Suppressor macrophage treated with lipopolysaccharide for 4 hours (primary cell): ENCODE measurements at regions not wholly inside any gene's neighbourhood (a gene's known extent, or its start where the extent isn't known, plus 50 kb on each side); places are given as distances from the start of the nearest gene placed in this dataset.
"Not testable (repeated sequence)": the region's sequence is repeated elsewhere in the genome, so short reads cannot be mapped to it uniquely, and the experiment has no call there.

Source experiments
- DNase-seq: peaks from one replicate; pipeline ENCODE4 v3.0.0-alpha.2; 2020

DNA sequence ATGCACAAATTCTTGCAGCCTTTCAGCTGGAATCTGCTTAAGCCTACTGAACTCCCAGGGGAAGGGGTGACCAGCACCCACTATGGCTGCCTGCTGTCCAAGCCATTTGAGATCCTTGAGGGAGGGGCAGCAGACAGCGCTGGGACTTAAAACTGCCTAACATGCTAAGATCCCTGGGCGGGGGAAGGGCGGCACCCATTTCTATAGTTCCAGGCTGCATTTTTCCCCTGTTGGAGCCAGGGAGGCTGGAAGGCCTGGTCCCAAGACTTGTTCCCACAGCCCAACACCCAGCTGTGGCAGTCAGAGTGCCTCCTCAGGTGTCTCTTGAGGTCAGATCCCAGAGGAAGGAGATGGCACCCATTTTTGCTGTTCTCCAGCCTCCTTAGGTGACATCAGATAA is 1061.3 kb upstream of the COX7C start:
- DNase-seq = no peak

GRCh38 chr5:85576666-85577065 is 1041.1 kb upstream of the COX7C start:
- no peak for DNase-seq

DNA sequence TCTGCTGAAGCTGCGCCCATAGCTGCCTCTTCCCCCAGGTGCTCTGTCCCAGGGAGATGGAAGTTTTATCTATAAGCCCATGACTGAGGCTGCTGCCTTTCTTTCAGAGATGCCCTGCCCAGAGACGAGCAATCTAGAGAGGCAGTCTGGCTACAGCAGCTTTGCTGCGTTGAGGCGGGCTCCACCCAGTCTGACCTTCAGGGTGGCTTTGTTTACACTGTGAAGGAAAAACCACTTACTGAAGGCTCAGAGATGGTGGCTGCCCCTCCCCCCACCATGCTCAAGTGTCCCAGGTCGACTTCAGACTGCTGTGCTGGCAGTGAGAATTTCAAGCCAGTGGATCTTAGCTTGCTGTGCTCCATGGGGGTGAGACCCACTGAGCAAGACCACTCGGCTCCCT is 1029.9 kb upstream of the COX7C start:
- DNase-seq = not testable (repeated sequence)

- DNase-seq = not testable (repeated sequence)
These were observed 1029.5 kb upstream of the COX7C start for GRCh38 chr5:85588268-85588667.

DNA sequence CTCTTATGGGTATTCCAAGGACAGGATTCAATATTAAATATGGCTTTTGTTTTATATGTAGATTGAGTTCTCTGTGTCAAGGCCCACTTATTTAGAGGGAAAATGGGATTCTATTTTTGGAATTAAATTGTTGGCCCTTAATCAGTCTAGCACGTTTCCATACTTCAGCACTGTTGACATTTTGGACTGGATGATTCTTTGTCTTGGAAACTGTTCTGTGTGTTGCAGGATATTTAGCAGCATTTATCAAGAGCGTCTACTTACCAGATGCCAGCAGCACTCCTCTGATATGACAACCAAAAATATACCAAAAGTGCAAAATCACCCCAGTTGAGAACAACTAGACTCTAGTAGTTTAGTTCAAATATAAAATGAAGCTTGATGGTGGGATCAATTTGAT is 1027.0 kb upstream of the COX7C start:
- no peak for DNase-seq

DNA sequence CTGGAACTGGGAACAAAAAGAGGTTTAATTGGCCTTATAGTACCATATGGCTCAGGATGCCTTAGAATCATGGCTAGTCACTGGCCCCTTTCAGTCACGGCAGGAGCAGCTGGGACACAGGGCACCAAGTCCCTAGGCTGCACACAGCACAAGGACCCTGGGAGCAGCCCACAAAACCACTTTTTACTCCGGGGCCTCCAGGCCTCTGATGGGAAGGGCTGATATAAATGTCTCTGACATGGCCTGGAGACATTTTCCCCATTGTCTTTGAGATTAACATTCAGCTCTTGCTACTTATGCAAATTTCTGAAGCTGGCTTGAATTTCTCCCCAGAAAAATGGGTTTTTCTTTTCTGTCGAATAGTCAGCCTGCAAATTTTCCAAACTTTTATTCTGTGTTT is 1026.4 kb upstream of the COX7C start:
- DNase-seq = no peak

GRCh38 chr5:85602843-85603242 is 1014.9 kb upstream of the COX7C start:
- no peak for DNase-seq

DNA sequence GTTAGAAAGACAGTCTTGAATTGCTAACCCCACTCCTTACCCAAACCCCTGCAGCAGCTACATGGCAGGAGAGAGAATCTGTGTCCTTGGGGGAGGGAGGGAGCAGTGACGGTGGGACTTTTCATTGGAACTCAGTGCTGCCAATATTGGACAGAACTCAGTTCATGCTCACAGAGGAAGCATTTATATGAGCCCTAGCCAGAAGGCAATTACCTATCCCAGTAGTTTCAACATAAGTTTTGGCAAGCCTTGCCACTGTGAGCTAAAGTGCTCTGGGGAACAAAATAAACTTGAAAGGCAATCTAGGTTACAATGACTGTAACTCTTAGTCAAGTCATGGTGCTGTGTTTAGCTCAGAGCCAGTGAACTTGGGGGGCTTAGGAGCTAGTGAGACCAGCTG is 1013.4 kb upstream of the COX7C start:
- DNase-seq = no peak

DNA sequence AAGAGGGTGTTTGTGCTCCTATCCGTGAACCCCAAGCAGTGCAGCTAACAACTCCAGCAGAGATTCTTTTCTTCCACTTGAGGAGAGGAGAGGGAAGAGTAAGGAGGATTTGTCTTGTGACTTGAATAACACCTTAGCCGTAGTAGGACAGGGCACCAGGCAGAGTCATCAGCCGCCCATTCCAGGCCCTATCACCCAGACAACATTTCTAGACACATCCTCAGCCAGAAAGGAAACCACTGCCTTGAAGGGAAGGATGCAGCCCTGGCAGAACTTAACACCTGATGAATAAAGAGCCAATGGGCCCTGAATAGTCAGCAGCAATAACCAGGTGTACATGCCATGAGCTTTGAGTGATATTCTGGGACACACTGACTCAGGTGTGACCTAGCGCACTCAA is 1013.0 kb upstream of the COX7C start:
- DNase-seq = no peak

DNA sequence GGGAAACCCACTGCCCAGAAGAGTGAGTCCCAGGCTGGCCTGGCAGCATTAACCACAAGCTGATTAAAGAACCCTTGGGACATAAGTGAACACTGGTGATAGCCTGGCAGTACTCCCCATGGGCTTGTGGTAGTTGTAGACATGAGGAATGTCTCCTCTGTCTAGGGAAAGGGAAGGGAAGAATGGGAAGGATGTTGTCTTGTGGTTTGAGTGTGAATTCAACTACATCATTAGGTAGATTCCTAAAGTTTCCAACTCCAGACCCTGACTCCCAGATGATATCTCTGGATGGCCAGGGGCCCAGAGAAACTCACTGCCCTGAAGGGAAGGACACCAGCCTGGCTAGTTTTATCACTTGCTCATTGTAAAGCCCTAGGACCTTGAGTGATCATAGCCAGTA is 1012.4 kb upstream of the COX7C start:
- no peak for DNase-seq

- no peak for DNase-seq
These were observed 1003.3 kb upstream of the COX7C start for GRCh38 chr5:85614489-85614888.

DNA sequence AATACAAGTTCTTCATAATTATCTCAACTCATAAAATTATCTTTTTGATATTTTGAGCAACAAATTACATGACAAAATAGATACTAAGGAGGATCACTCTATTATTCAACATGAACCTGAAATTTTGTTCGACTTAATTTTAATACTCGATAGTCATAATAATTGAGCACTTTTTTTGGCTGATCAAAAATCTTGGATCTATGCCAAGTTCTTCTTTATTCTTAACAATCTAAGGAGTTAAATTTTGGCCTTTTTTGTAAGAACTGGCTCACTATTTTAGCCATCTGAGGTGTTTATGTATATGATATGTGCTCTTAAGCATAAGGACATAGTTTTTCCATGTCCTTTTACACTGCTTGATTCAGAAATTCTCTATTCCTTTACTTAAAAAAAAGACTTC is 996.1 kb upstream of the COX7C start:
- DNase-seq = no peak

GRCh38 chr5:85628153-85628552 is 989.6 kb upstream of the COX7C start:
- no peak for DNase-seq

GRCh38 chr5:85638495-85639125 is 979.1 kb upstream of the COX7C start:
- DNase-seq = not testable (repeated sequence)

- DNase-seq = no peak
These were observed 971.7 kb upstream of the COX7C start for GRCh38 chr5:85646036-85646435.

DNA sequence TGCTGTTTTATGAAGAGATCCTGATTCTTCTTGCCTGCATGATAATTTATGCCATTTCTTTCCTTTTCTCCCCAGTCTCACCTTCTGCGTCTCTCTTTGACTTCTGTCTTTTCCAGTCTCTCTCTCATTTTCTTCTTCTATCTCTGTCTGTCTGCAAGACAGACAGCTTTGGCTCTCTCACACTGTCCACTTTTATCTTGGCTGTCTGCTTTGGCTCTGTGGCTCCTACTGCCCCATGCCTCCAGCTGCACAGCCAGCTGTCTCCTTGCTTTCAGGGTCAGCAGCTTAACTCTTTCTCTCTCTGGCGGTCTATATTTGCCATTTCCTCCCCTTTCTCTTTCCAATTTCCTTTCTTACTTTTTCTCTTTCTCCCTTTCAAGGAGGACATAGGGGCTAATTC is 971.1 kb upstream of the COX7C start:
- no peak for DNase-seq

- no peak for DNase-seq
These were observed 970.2 kb upstream of the COX7C start for GRCh38 chr5:85647349-85648127.

DNA sequence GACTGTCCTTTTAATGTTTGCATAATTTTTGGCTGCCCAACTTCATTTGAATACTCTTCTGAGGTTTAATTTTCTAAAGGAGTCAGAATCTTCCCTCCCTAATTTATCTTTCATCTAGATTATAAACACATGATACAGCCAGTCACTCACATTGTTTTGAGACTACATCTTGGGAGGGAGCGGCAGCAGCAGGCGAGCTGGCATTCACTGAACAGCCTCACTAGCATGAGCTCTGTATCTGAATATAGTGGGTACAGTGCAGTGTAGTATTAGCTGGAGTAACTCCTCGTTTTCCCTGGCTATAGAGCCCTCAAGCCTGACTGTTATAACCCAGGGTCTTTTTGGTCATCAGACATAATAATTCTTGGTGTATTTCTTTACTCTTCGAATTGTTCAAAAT is 969.2 kb upstream of the COX7C start:
- no peak for DNase-seq

- no peak for DNase-seq
These were observed 966.0 kb upstream of the COX7C start for GRCh38 chr5:85651731-85652130.

GRCh38 chr5:85654144-85654543 is 963.6 kb upstream of the COX7C start:
- DNase-seq = not testable (repeated sequence)

GRCh38 chr5:85656050-85656449 is 961.7 kb upstream of the COX7C start:
- no peak for DNase-seq

DNA sequence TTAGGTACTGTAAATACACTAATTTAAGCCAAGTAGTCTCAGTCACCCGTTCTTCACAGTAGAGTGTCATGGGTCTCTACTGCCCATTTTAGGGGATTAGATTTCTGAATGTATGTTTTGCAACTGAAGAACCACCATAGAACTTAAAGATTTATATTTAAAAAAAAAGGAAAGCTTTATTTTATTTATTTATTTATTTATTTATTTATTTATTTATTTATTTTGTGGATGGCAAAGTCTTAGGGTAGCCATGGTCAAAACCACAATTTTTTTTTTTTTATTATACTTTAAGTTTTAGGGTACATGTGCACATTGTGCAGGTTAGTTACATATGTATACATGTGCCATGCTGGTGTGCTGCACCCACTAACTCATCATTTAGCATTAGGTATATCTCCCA is 960.4 kb upstream of the COX7C start:
- DNase-seq = not testable (repeated sequence)

DNA sequence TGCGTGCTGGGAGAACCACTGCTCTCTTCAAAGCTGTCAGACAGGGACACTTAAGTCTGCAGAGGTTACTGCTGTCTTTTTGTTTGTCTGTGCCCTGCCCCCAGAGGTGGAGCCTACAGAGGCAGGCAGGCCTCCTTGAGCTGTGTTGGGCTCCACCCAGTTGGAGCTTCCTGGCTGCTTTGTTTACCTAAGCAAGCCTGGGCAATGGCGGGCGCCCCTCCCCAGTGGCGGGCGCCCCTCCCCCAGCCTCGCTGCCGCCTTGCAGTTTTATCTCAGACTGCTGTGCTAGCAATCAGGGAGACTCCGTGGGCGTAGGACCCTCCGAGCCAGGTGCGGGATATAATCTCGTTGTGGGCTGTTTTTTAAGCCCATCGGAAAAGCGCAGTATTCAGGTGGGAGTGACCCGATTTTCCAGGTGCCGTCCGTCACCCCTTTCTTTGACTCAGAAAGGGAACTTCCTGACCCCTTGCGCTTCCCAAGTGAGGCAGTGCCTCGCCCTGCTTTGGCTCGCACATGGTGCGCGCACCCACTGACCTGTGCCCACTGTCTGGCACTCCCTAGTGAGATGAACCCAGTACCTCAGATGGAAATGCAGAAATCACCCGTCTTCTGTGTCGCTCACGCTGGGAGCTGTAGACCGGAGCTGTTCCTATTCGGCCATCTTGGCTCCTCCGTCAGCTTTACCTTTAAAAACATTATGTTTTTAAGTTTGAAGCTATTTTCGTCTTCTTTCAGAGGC is 954.6 kb upstream of the COX7C start:
- DNase-seq = not testable (repeated sequence)

DNA sequence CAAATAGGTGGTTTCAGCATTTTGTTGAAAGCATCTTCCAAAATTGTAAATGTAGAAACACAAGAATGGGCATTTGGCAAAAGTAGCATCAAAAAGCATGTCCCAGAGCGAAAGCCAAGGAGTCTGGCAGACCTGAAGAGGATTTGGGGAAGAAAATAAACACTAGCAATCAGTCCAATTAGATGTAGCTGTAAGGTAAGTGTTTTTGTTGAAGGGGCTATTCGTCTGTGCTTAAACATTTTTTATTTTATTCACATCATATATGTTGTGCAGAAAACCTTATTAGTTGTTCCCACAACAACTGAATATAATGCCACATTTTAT is 954.1 kb upstream of the COX7C start:
- DNase-seq = no peak
